A549 (cell line): ENCODE measurements at regions not wholly inside any gene's neighbourhood (a gene's known extent, or its start where the extent isn't known, plus 50 kb on each side); places are given as distances from the start of the nearest gene placed in this dataset.

Experiments
- ATAC-seq, 2 experiments: fragments of 200-7000 bp in 1 of 2; fragments of >200 bp in 1 of 2; cut with Nextera tagmentation in 1 of 2; cut with Tn5 transposase in 1 of 2; 3 replicates each; pipeline versions ENCODE4 v1.8.0 to v1.9.1; 2018 to 2020; ENCODE audit warnings: mild to moderate bottlenecking in 1 of 2, moderate library complexity in 1 of 2
- CTCF ChIA-PET: fragments of 300-600 bp; sonication (Branson Sonifier 250); formaldehyde crosslinking; extraction: SDS; loops from one replicate; lab custom pipeline; 2021; ENCODE audit warnings: antibody characterized with exemption, inconsistent platforms; lab: Yijun Ruan, JAX
- POLR2A ChIA-PET: fragments of 350-600 bp; formaldehyde crosslinking; extraction: SDS; loops from one replicate; lab custom pipeline; 2021; ENCODE audit warnings: antibody characterized with exemption, inconsistent platforms; lab: Yijun Ruan, JAX
- DNase-seq, 2 experiments: peaks; one replicate each; pipeline versions ENCODE4 v3.0.0 to v3.0.0-alpha.2; 2011 to 2016; ENCODE audit warnings: low read depth in 1 of 2, low spot score in 1 of 2
- FAIRE-seq: peaks from 2 replicates; lab custom pipeline; 2011; peaks lifted over from hg19 to GRCh38; lab: Jason Lieb, UNC
- H3K27ac ChIP-seq, 2 experiments: fragments of >200 bp; sonication (Bioruptor Twin); formaldehyde crosslinking; 3 replicates each; pipeline ENCODE4 v1.5.1; 2016 to 2017
- H3K4me1 ChIP-seq: fragments of >200 bp; sonication (Bioruptor Twin); formaldehyde crosslinking; 3 replicates; pipeline ENCODE4 v1.6.1; 2016
- H3K4me2 ChIP-seq: fragments of >200 bp; sonication (Bioruptor Twin); formaldehyde crosslinking; 3 replicates; pipeline ENCODE4 v1.6.1; 2016
- H3K4me3 ChIP-seq: fragments of >200 bp; sonication (Bioruptor Twin); formaldehyde crosslinking; 3 replicates; pipeline ENCODE4 v1.5.1; 2016
- H3K9me3 ChIP-seq: fragments of >200 bp; sonication (Bioruptor Twin); formaldehyde crosslinking; 3 replicates; pipeline ENCODE4 v1.6.1; 2016
- CBX8 ChIP-seq: fragments of 200-600 bp; sonication (generic); IDR thresholded peaks from 2 replicates; pipeline ENCODE4 v1.6.1; 2016
- CEBPB ChIP-seq, 2 experiments: fragments of >200 bp in 1 of 2; sonication (Bioruptor Twin) in 1 of 2; formaldehyde crosslinking in 1 of 2; IDR thresholded peaks; 2 replicates each; pipeline ENCODE4 v1.6.1; 2012 to 2016
- CHD4 ChIP-seq: fragments of 200-600 bp; sonication (generic); IDR thresholded peaks from 2 replicates; pipeline ENCODE4 v1.6.1; 2016; ENCODE audit warnings: antibody characterized with exemption, mild to moderate bottlenecking, borderline replicate concordance
- EHF ChIP-seq: fragments of 250-450 bp; sonication (Bioruptor Pico); IDR thresholded peaks from 2 replicates; pipeline ENCODE4 v1.5.0; 2020; ENCODE audit warnings: mild to moderate bottlenecking
- EHMT2 ChIP-seq: fragments of 200-600 bp; sonication (generic); IDR thresholded peaks from 2 replicates; pipeline ENCODE4 v1.6.1; 2016; ENCODE audit warnings: antibody characterized with exemption, low read depth, mild to moderate bottlenecking, moderate library complexity
- HES2 ChIP-seq: fragments of >200 bp; sonication (Bioruptor Twin); formaldehyde crosslinking; IDR thresholded peaks from 2 replicates; pipeline ENCODE4 v1.6.1; 2016
- HEYL ChIP-seq: fragments of 250-450 bp; sonication (Bioruptor Pico); IDR thresholded peaks from 2 replicates; pipeline ENCODE4 v1.8.0; 2021; ENCODE audit warnings: mild to moderate bottlenecking, moderate library complexity
- HOXA7 ChIP-seq: fragments of 250-450 bp; sonication (Bioruptor Pico); IDR thresholded peaks from 2 replicates; pipeline ENCODE4 v1.5.0; 2020; ENCODE audit warnings: mild to moderate bottlenecking, moderate library complexity
- HOXB13 ChIP-seq: fragments of 250-450 bp; sonication (Bioruptor Pico); IDR thresholded peaks from 2 replicates; pipeline ENCODE4 v1.5.0; 2020; ENCODE audit warnings: low read depth, mild to moderate bottlenecking, moderate library complexity
- JUN ChIP-seq, 2 experiments: fragments of >200 bp; sonication (Bioruptor Twin); formaldehyde crosslinking; IDR thresholded peaks; 2 replicates in 1 of 2; 3 replicates in 1 of 2; pipeline ENCODE4 v1.6.1; 2016 to 2017
- JUNB ChIP-seq: fragments of >200 bp; sonication (Bioruptor Twin); formaldehyde crosslinking; IDR thresholded peaks from 2 replicates; pipeline ENCODE4 v1.6.1; 2016
- KDM1A ChIP-seq: fragments of 200-600 bp; sonication (generic); IDR thresholded peaks from 2 replicates; pipeline ENCODE4 v1.6.1; 2016; ENCODE audit warnings: low read depth, mild to moderate bottlenecking
- KDM5A ChIP-seq: fragments of 200-600 bp; sonication (generic); IDR thresholded peaks from 2 replicates; pipeline ENCODE4 v1.6.1; 2016; ENCODE audit warnings: antibody characterized with exemption, mild to moderate bottlenecking
- MAZ ChIP-seq: fragments of 150-350 bp; IDR thresholded peaks from 2 replicates; pipeline ENCODE4 v1.6.1; 2014; ENCODE audit warnings: antibody characterized with exemption, low read depth, low read length, borderline replicate concordance
- MYC ChIP-seq: IDR thresholded peaks from 2 replicates; pipeline ENCODE4 v1.6.1; 2012; ENCODE audit warnings: mild to moderate bottlenecking, inconsistent platforms, low read length, improper control_type of control experiment, borderline replicate concordance
- NFE2L2 ChIP-seq: fragments of 150-350 bp; conservative IDR thresholded peaks from 2 replicates; pipeline ENCODE4 v1.6.1; 2014; ENCODE audit warnings: low read length
- PHF8 ChIP-seq: fragments of 200-600 bp; sonication (generic); IDR thresholded peaks from 2 replicates; pipeline ENCODE4 v1.6.1; 2016; ENCODE audit warnings: low read depth, mild to moderate bottlenecking, antibody characterized with exemption, moderate library complexity, borderline replicate concordance
- RARB ChIP-seq: fragments of 250-450 bp; sonication (Bioruptor Pico); IDR thresholded peaks from 2 replicates; pipeline ENCODE4 v1.8.0; 2021; ENCODE audit warnings: mild to moderate bottlenecking, moderate library complexity
- REST ChIP-seq: fragments of 200-600 bp; sonication (generic); IDR thresholded peaks from 2 replicates; pipeline ENCODE4 v1.6.1; 2016; ENCODE audit warnings: antibody characterized with exemption, mild to moderate bottlenecking, moderate library complexity
- SMC3 ChIP-seq: fragments of >200 bp; sonication (Bioruptor Twin); formaldehyde crosslinking; IDR thresholded peaks from 3 replicates; pipeline ENCODE4 v1.6.1; 2018; ENCODE audit warnings: inconsistent platforms
- TFCP2L1 ChIP-seq: fragments of 250-450 bp; sonication (Bioruptor Pico); IDR thresholded peaks from 2 replicates; pipeline ENCODE4 v1.5.0; 2021; ENCODE audit warnings: mild to moderate bottlenecking
- TP53 ChIP-seq: fragments of 250-450 bp; sonication (Bioruptor Pico); IDR thresholded peaks from 2 replicates; pipeline ENCODE4 v1.5.0; 2021; ENCODE audit warnings: mild to moderate bottlenecking, moderate library complexity
- ZC3H11A ChIP-seq: fragments of 450-650 bp; IDR thresholded peaks from 2 replicates; pipeline ENCODE4 v1.6.1; 2014; ENCODE audit warnings: antibody characterized with exemption, mild to moderate bottlenecking
- ZFP36 ChIP-seq: fragments of 450-650 bp; IDR thresholded peaks from 2 replicates; pipeline ENCODE4 v1.6.1; 2014; ENCODE audit warnings: borderline replicate concordance; ENCODE audit not compliant: partially characterized antibody
- ZNF302 ChIP-seq: fragments of 250-450 bp; sonication (Bioruptor Pico); IDR thresholded peaks from 2 replicates; pipeline ENCODE4 v1.9.0; 2021; ENCODE audit warnings: inconsistent platforms, mild to moderate bottlenecking, moderate library complexity
- ZSCAN20 ChIP-seq: fragments of 250-450 bp; sonication (Bioruptor Pico); IDR thresholded peaks from 2 replicates; pipeline ENCODE4 v1.8.0; 2022; ENCODE audit warnings: mild to moderate bottlenecking, moderate library complexity
- WGBS: methylation state at CpG from one replicate; pipeline ENCODE4 v1.1.6; 2017; ENCODE audit errors: missing lambda C conversion rate; 5-methylcytosine and 5-hydroxymethylcytosine counted together
- TF ChIP-seq, protein P1 (sequence below): IDR thresholded peaks from 2 replicates; pipeline ENCODE4 v1.6.1; 2012; ENCODE audit warnings: low read depth, borderline replicate concordance
- TF ChIP-seq, protein P2 (sequence below): IDR thresholded peaks from 2 replicates; pipeline ENCODE4 v1.6.1; 2012

DNA sequence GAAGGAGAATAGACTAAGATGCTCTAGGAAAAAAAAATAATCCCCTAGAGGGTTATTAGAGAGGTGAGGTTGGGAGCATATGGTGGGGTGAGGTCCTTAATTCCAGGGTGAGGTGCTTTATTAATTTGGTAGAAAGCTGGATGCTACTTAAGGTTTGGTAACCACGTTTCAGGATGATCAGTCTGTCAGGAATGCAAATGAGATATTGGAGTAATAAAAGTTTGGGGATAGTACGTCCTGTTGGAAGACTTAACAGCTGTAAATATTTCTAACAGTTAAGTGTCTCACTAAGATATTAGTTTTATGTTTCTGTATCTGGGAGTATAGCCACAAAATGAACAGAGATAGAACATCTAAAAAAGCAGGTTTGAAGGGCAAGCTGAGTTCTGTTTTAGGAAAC is 578.9 kb downstream of the CETN3 start:
- 2% methylated on average over 2 of the region's 2 CpGs for WGBS
- POLR2A ChIA-PET, result no interaction called here
- no peak for ATAC-seq

GRCh38 chr5:89827960-89828359 is 581.6 kb downstream of the CETN3 start:
- H3K4me3 ChIP-seq, result no peak overlapping the region
- FAIRE-seq (no peak), DNase-seq (no peak), ATAC-seq (no peak)
- CTCF ChIA-PET, result no interaction called here
- H3K9me3 ChIP-seq, result no peaks in the 10 kb centered on the region
- no peaks in the 10 kb centered on the region for H3K4me1 ChIP-seq
- WGBS, result 4% methylated on average over 6 of the region's 6 CpGs
- H3K27ac ChIP-seq, result no peak overlapping the region
- POLR2A ChIA-PET, result no interaction called here
- no peak overlapping the region for H3K4me2 ChIP-seq
- TF ChIP-seq, protein P1, sequence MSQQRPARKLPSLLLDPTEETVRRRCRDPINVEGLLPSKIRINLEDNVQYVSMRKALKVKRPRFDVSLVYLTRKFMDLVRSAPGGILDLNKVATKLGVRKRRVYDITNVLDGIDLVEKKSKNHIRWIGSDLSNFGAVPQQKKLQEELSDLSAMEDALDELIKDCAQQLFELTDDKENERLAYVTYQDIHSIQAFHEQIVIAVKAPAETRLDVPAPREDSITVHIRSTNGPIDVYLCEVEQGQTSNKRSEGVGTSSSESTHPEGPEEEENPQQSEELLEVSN, result no peak
- TF ChIP-seq ZC3H11A (no peak), ZNF302 (CRISPR knock-in tag) (no peak), JUN (IDR thresholded peaks at IDR 0.05) (no peak), TP53 (no peak), HOXA7 (CRISPR knock-in tag) (no peak), JUNB (no peak), HES2 (no peak), TFCP2L1 (CRISPR knock-in tag) (no peak), ZFP36 (no peak), NFE2L2 (no peak), MYC (no peak), KDM1A (no peak), CHD4 (no peak), KDM5A (no peak), REST (no peak)

More for the DNA sequence above, 578.9 kb downstream of the CETN3 start:
- H3K4me1 ChIP-seq, result no peaks in the 10 kb centered on the region
- TF ChIP-seq CBX8, result no peak
- no peak for TF ChIP-seq EHMT2
- no peak for TF ChIP-seq HEYL
- no peak for TF ChIP-seq CEBPB (IDR thresholded peaks at IDR 0.05)
- no peak for TF ChIP-seq ZFP36
- no peak for TF ChIP-seq HOXB13 (CRISPR knock-in tag)
- TF ChIP-seq REST, result no peak
- TF ChIP-seq, protein P2, sequence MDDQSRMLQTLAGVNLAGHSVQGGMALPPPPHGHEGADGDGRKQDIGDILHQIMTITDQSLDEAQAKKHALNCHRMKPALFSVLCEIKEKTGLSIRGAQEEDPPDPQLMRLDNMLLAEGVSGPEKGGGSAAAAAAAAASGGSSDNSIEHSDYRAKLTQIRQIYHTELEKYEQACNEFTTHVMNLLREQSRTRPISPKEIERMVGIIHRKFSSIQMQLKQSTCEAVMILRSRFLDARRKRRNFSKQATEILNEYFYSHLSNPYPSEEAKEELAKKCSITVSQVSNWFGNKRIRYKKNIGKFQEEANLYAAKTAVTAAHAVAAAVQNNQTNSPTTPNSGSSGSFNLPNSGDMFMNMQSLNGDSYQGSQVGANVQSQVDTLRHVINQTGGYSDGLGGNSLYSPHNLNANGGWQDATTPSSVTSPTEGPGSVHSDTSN, result no peak
- TF ChIP-seq MAZ, result no peak
- no peak for TF ChIP-seq ZSCAN20 (CRISPR knock-in tag)
- no peak for TF ChIP-seq RARB (CRISPR knock-in tag)
- TF ChIP-seq JUN (IDR thresholded peaks at IDR 0.05), result no peak
- no peak for TF ChIP-seq PHF8
- no peak for TF ChIP-seq EHF
- TF ChIP-seq SMC3, result no peak
- H3K9me3 ChIP-seq, result no peaks in the 10 kb centered on the region
- no peak overlapping the region for H3K27ac ChIP-seq
- H3K4me3 ChIP-seq, result no peak overlapping the region
- H3K4me2 ChIP-seq, result no peak overlapping the region
- DNase-seq, result no peak
- CTCF ChIA-PET, result no interaction called here
- FAIRE-seq, result no peak
